ENCODE measurements at regions not wholly inside any gene's neighbourhood (a gene's known extent, or its start where the extent isn't known, plus 50 kb on each side); places are given as distances from the start of the nearest gene placed in this dataset.

DNA sequence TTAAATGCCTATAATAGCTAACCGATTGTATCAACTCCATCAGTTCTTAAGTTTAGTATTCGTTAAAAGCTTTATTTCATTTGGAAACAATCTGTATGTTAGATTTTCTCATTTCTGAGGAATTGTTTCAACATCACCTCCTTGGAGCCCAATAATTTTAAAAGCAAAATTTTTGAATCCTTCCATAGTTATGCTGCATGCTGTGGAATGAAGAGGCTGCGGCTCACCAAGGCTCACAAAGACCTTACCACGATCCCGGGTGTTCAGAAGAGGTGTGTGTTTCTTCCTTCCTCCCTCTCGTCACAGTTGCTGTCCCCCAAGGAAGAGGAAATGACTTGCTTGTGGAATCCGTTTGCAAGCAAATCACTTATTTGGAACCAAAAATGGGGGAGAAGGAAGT is 143.8 kb downstream of the FGF1 start:
- no peak overlapping the region for H3K27ac ChIP-seq
- TF ChIP-seq, protein P1, sequence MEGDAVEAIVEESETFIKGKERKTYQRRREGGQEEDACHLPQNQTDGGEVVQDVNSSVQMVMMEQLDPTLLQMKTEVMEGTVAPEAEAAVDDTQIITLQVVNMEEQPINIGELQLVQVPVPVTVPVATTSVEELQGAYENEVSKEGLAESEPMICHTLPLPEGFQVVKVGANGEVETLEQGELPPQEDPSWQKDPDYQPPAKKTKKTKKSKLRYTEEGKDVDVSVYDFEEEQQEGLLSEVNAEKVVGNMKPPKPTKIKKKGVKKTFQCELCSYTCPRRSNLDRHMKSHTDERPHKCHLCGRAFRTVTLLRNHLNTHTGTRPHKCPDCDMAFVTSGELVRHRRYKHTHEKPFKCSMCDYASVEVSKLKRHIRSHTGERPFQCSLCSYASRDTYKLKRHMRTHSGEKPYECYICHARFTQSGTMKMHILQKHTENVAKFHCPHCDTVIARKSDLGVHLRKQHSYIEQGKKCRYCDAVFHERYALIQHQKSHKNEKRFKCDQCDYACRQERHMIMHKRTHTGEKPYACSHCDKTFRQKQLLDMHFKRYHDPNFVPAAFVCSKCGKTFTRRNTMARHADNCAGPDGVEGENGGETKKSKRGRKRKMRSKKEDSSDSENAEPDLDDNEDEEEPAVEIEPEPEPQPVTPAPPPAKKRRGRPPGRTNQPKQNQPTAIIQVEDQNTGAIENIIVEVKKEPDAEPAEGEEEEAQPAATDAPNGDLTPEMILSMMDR (conservative IDR thresholded peaks at IDR 0.05), result no peak

DNA sequence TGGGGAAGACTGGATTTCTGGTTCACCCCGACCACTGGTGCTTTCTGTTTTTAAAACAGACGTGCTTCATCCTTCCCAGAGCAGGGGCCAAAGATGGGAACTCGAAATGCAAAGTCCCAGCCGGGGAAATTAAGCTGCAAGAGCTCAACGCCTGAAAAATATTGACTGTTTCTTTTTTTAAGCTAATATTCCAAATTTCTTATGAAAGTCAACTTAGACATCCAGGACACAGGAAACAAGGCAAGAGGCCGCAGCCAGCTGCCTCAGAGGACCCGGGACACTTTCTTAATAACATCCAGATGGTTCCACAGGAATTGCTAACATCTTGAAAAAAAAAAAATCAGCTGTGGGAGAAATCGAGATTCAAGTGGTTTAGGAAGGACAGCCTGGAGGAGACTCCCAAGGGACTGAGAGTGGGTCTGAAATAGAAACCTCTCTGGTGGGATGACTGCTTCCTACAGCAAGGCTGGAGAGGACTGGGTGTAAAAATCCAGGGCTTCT is 144.9 kb downstream of the FGF1 start:
- TF ChIP-seq, protein P1 (conservative IDR thresholded peaks at IDR 0.05), result no peak
- H3K27ac ChIP-seq, result no peak overlapping the region

GRCh38 chr5:142539154-142539740 is 146.6 kb downstream of the FGF1 start:
- no peak overlapping the region for H3K27ac ChIP-seq
- TF ChIP-seq, protein P1 (conservative IDR thresholded peaks at IDR 0.05), result no peak

GRCh38 chr5:142537938-142538337 is 148.0 kb downstream of the FGF1 start:
- TF ChIP-seq, protein P1 (conservative IDR thresholded peaks at IDR 0.05), result no peak
- H3K27ac ChIP-seq, result no peak overlapping the region

DNA sequence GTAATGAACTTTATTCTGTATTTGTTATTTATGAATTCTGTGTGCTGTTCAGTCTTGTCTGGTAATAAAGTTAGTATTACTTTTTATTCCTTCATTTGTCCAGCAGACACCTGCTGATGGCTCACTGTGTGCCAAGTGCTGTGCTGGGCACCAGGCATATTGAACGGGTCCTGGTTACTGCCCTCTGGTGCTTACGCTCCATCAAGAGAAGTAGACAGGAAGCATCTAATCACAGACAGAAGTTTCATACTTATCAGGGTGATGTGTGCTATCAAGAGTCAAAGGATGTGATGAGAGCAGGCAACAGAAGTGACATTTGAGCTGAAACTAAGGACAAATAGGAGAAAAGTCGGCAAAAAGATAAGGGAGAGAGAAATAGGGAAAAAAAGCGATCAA is 153.1 kb downstream of the FGF1 start:
- TF ChIP-seq, protein P1 (conservative IDR thresholded peaks at IDR 0.05), result no peak
- no peak overlapping the region for H3K27ac ChIP-seq

- TF ChIP-seq, protein P1 (conservative IDR thresholded peaks at IDR 0.05), result no peak
- H3K27ac ChIP-seq, result no peak overlapping the region
These were observed 153.7 kb downstream of the FGF1 start for GRCh38 chr5:142531977-142532780.

- TF ChIP-seq, protein P1 (conservative IDR thresholded peaks at IDR 0.05), result no peak
- H3K27ac ChIP-seq, result no peak overlapping the region
These were observed 155.0 kb downstream of the FGF1 start for GRCh38 chr5:142530904-142531303.

All from VCaP (cell line).